ENCODE measurements at regions not wholly inside any gene's neighbourhood (a gene's known extent, or its start where the extent isn't known, plus 50 kb on each side); places are given as distances from the start of the nearest gene placed in this dataset.

GRCh38 chr15:97838606-97839210 lies 121.8 kb upstream of the ARRDC4 start:
- Histone ChIP-seq H4K20me1 (ENCODE audit: insufficient read depth, low read length) (no peaks in the 10 kb centered on the region), H3K23ac (ENCODE audit: low read depth, low read length) (no peak overlapping the region), H3K4me1 (ENCODE audit: control insufficient read depth, insufficient read depth, low read length) (no peaks in the 10 kb centered on the region), H3K18ac (ENCODE audit: low read depth, low read length) (no peak overlapping the region), H2AK9ac (replicated peaks; ENCODE audit: low read depth, low read length, poor library complexity) (no peak overlapping the region), H3K14ac (replicated peaks; ENCODE audit: low read depth, low read length) (no peak overlapping the region), H3K27me3 (ENCODE audit: control insufficient read depth, insufficient read depth, low read length) (no peaks in the 10 kb centered on the region), H2AK5ac (ENCODE audit: low read depth, low read length) (no peak overlapping the region), H2BK5ac (ENCODE audit: low read depth, low read length, poor library complexity, severe bottlenecking) (no peak overlapping the region), H3K4me2 (ENCODE audit: low read depth, low read length) (no peak overlapping the region), H3K56ac (ENCODE audit: extremely low read depth, insufficient read depth, low read length) (no peak overlapping the region), H2AFZ (replicated peaks; ENCODE audit: low read length, poor library complexity) (no peak overlapping the region), H3K36me3 (ENCODE audit: control insufficient read depth, insufficient read depth, low read length) (no peaks in the 10 kb centered on the region), H3K9me3 (ENCODE audit: control insufficient read depth, insufficient read depth, low read length) (peaks cover 18% of the 10 kb centered on the region), H3K79me1 (ENCODE audit: low read depth in 1 of 2, low read length in 2 of 2) (no peaks in the 10 kb centered on the region), H4K91ac (ENCODE audit: insufficient read depth, low read depth, low read length) (no peak overlapping the region), H3K9ac (ENCODE audit: low read depth, low read length) (no peak overlapping the region), H3K4me3 (ENCODE audit: insufficient read depth, low read depth, low read length) (no peak overlapping the region), H4K5ac (ENCODE audit: low read depth, low read length) (no peak overlapping the region), H2BK15ac (ENCODE audit: low read depth, low read length) (no peak overlapping the region), H4K8ac (ENCODE audit: low read depth in 2 of 2, low read length in 2 of 2) (no peak overlapping the region), H3K9me1 (ENCODE audit: insufficient read depth, low read length) (no peaks in the 10 kb centered on the region), H2BK20ac (ENCODE audit: low read depth, low read length) (no peak overlapping the region), H3K4ac (ENCODE audit: low read depth, low read length) (no peak overlapping the region), H2BK120ac (ENCODE audit: low read depth, low read length) (no peak overlapping the region), H3K27ac (ENCODE audit: insufficient read depth, low read length) (no peak overlapping the region)
- DNase-seq (no peak), ATAC-seq (ENCODE audit: low read depth) (no peak)
- dilution Hi-C loops (cut with HindIII; ENCODE audit: low sequenced_read_pairs, unreplicated experiment): no loop called here
- no peak for TF ChIP-seq CTCF (conservative IDR thresholded peaks at IDR 0.05; ENCODE audit: low read depth, low read length)
- TF ChIP-seq RCOR1 (IDR thresholded peaks at IDR 0.05; ENCODE audit: insufficient replicate concordance, low read length): no peak
- no peak for TF ChIP-seq USF2 (IDR thresholded peaks at IDR 0.05; ENCODE audit: low read depth, low read length)
- no peak for TF ChIP-seq MAFK (IDR thresholded peaks at IDR 0.05; ENCODE audit: low read depth, low read length)
- no peak for TF ChIP-seq NFE2L2 (IDR thresholded peaks at IDR 0.05; ENCODE audit: low read depth, low read length)
- TF ChIP-seq CHD1 (IDR thresholded peaks at IDR 0.05; ENCODE audit: low read depth, low read length): no peak
- TF ChIP-seq MAZ (IDR thresholded peaks at IDR 0.05; ENCODE audit: borderline replicate concordance, low read depth, low read length): no peak
- in situ Hi-C loops (cut with MboI; ENCODE audit: low sequenced_read_pairs): no loop called here
- ChIA-PET CTCF (no interaction called here), POLR2A (ENCODE audit: unreplicated experiment) (no interaction called here)
- BruUV-seq (replicated peaks): no TSS peak
- intact Hi-C loops (cut with micrococcal nuclease): no loop called here
- no CpG with 5 or more reads among the region's 16 CpGs for WGBS, 2 experiments (ENCODE audit: extremely low coverage in 2 of 2, insufficient read length in 1 of 2)

All from IMR-90 (cell line).